Choroid plexus epithelial cell (primary cell): ENCODE measurements at regions not wholly inside any gene's neighbourhood (a gene's known extent, or its start where the extent isn't known, plus 50 kb on each side); places are given as distances from the start of the nearest gene placed in this dataset.

Source experiments
- DNase-seq: peaks from one replicate; pipeline ENCODE4 v3.0.0-alpha.2; 2010; ENCODE audit warnings: low read depth
- H3K4me3 ChIP-seq: 2 replicates; pipeline ENCODE4 v1.5.1; 2011; ENCODE audit warnings: low read depth, mild to moderate bottlenecking, control low read depth, low read length, moderate library complexity
- TF ChIP-seq, protein P1 (sequence below): conservative IDR thresholded peaks from 2 replicates; pipeline ENCODE4 v1.5.1; 2011; ENCODE audit warnings: low read depth, mild to moderate bottlenecking, control low read depth, inconsistent platforms, low read length, moderate library complexity

GRCh38 chr10:52459097-52459496 lies 145.0 kb downstream of the DKK1 start:
- TF ChIP-seq, protein P1, sequence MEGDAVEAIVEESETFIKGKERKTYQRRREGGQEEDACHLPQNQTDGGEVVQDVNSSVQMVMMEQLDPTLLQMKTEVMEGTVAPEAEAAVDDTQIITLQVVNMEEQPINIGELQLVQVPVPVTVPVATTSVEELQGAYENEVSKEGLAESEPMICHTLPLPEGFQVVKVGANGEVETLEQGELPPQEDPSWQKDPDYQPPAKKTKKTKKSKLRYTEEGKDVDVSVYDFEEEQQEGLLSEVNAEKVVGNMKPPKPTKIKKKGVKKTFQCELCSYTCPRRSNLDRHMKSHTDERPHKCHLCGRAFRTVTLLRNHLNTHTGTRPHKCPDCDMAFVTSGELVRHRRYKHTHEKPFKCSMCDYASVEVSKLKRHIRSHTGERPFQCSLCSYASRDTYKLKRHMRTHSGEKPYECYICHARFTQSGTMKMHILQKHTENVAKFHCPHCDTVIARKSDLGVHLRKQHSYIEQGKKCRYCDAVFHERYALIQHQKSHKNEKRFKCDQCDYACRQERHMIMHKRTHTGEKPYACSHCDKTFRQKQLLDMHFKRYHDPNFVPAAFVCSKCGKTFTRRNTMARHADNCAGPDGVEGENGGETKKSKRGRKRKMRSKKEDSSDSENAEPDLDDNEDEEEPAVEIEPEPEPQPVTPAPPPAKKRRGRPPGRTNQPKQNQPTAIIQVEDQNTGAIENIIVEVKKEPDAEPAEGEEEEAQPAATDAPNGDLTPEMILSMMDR = no peak
- DNase-seq = no peak
- no peak overlapping the region for H3K4me3 ChIP-seq

GRCh38 chr10:52463826-52464225 lies 149.7 kb downstream of the DKK1 start:
- DNase-seq = no peak
- no peak overlapping the region for H3K4me3 ChIP-seq
- TF ChIP-seq, protein P1 = no peak

DNA sequence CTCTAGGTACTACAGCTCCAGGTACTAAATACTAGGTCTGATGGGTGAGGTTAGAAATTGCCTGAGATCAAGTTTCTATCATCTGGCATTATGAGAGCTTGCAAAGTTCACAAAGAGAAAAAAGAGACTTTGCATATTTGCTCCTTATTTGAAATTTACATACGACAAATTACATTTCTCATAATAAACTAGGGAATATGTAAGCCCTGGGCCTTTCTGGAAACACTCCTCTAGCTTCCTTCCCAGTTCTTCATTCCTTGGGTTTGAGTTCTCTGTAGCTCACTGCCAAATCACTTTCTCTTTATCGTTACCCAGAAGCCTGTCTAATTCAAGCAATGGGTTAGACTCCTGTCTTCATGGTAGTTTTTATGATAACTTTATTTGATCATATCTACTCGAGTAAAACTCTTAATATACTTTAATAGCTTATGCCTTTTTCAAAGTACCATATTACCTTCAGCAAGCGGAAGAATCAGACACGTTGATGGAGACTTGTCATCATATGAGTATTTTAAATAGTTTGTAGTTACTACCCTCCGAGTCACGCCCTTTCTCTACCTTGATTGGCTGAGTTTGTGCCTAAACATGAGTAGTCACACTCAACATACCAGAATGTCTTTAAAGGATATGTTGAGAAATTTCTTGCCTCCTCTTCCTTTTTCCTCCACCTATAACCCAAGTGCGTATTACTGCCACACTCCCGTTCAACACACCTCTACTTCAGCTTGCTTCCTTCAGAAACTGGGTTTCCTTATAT lies 150.5 kb downstream of the DKK1 start:
- TF ChIP-seq, protein P1 = no peak
- no peak for DNase-seq

GRCh38 chr10:52465202-52465601 lies 151.1 kb downstream of the DKK1 start:
- no peak for DNase-seq
- H3K4me3 ChIP-seq = no peak overlapping the region
- TF ChIP-seq, protein P1 = no peak

More for the DNA sequence above, 150.5 kb downstream of the DKK1 start:
- no peak overlapping the region for H3K4me3 ChIP-seq

- H3K4me3 ChIP-seq = no peak overlapping the region
- no peak for DNase-seq
- TF ChIP-seq, protein P1 = no peak
Observed at GRCh38 chr10:52466464-52466863, 152.4 kb downstream of the DKK1 start.

DNA sequence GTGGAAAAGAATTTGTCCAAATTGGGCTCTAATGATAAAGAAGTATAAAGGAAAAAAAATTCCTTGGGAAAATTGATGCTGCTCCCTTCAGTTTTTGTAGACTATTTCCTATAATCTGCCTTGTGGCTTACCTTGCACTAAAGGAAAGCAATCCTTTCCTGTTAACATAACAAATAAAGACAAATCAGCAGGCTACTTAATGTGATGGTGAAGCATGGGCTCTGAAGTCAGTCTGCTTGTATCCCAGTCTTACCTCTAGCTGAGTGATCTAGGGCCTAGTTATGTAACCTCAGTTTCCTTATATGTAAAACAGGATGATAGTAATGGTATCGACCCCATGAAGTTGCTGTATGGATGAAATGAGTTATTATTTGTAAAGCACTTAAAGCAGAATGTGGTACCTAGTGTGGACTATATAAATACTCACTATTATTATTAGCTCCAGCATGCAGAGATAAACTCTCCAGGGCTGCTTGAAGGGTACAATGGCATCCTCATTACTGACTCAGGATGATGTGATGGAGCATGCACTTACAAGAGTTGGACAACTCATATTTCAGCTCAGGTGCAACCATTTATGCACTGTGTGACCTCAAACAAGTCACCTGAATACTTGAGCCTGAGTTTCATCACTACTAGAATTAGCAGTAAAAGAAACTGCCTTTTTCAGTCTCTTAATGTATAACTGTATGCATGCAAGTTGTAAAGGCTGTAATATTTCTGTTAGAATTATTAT lies 156.1 kb downstream of the DKK1 start:
- no peak for DNase-seq
- H3K4me3 ChIP-seq = no peak overlapping the region
- TF ChIP-seq, protein P1 = no peak
